ENCODE measurements at regions not wholly inside any gene's neighbourhood (a gene's known extent, or its start where the extent isn't known, plus 50 kb on each side); places are given as distances from the start of the nearest gene placed in this dataset.

- Histone ChIP-seq H3K4me3 (ENCODE audit: severe bottlenecking) (no peak overlapping the region), H3K9me3 (ENCODE audit: severe bottlenecking) (no peaks in the 10 kb centered on the region), H3K27ac (ENCODE audit: poor library complexity, severe bottlenecking) (no peak overlapping the region), H3K4me1 (ENCODE audit: insufficient read depth, poor library complexity, severe bottlenecking) (no peaks in the 10 kb centered on the region), H3K36me3 (ENCODE audit: low read depth) (no peaks in the 10 kb centered on the region), H3K27me3 (ENCODE audit: insufficient read depth, poor library complexity, severe bottlenecking) (no peaks in the 10 kb centered on the region)
- no peak for TF ChIP-seq CTCF (IDR thresholded peaks at IDR 0.05; ENCODE audit: poor library complexity, severe bottlenecking)
- DNase-seq (ENCODE audit: low spot score) (no peak), ATAC-seq (ENCODE audit: low read depth) (no peak)
Observed at GRCh38 chr2:3021720-3022119, 355.9 kb downstream of the EIPR1 start.

- no peaks in the 10 kb centered on the region for H3K36me3 ChIP-seq (ENCODE audit: low read depth)
- DNase-seq (ENCODE audit: low spot score): no peak
- no peak for ATAC-seq (ENCODE audit: low read depth)
- no peaks in the 10 kb centered on the region for H3K27me3 ChIP-seq (ENCODE audit: insufficient read depth, poor library complexity, severe bottlenecking)
- H3K9me3 ChIP-seq (ENCODE audit: severe bottlenecking): no peaks in the 10 kb centered on the region
- H3K27ac ChIP-seq (ENCODE audit: poor library complexity, severe bottlenecking): no peak overlapping the region
- no peak overlapping the region for H3K4me3 ChIP-seq (ENCODE audit: severe bottlenecking)
- no peaks in the 10 kb centered on the region for H3K4me1 ChIP-seq (ENCODE audit: insufficient read depth, poor library complexity, severe bottlenecking)
- TF ChIP-seq CTCF (IDR thresholded peaks at IDR 0.05; ENCODE audit: poor library complexity, severe bottlenecking): no peak
Observed at GRCh38 chr2:3010001-3010400, 367.6 kb downstream of the EIPR1 start.

- H3K4me3 ChIP-seq (ENCODE audit: severe bottlenecking): no peak overlapping the region
- ATAC-seq (ENCODE audit: low read depth): no peak
- no peaks in the 10 kb centered on the region for H3K27me3 ChIP-seq (ENCODE audit: insufficient read depth, poor library complexity, severe bottlenecking)
- no peaks in the 10 kb centered on the region for H3K4me1 ChIP-seq (ENCODE audit: insufficient read depth, poor library complexity, severe bottlenecking)
- H3K27ac ChIP-seq (ENCODE audit: poor library complexity, severe bottlenecking): no peak overlapping the region
- H3K9me3 ChIP-seq (ENCODE audit: severe bottlenecking): no peaks in the 10 kb centered on the region
- no peak for DNase-seq (ENCODE audit: low spot score)
- no peaks in the 10 kb centered on the region for H3K36me3 ChIP-seq (ENCODE audit: low read depth)
- TF ChIP-seq CTCF (IDR thresholded peaks at IDR 0.05; ENCODE audit: poor library complexity, severe bottlenecking): no peak
Observed at GRCh38 chr2:3009483-3009882, 368.1 kb downstream of the EIPR1 start.

- DNase-seq (ENCODE audit: low spot score): no peak
Observed at GRCh38 chr2:3009005-3009404, 368.6 kb downstream of the EIPR1 start.

GRCh38 chr2:3008561-3008960, 369.1 kb downstream of the EIPR1 start:
- ATAC-seq (ENCODE audit: low read depth) (no peak), DNase-seq (ENCODE audit: low spot score) (no peak)
- no peaks in the 10 kb centered on the region for H3K27me3 ChIP-seq (ENCODE audit: insufficient read depth, poor library complexity, severe bottlenecking)
- H3K4me1 ChIP-seq (ENCODE audit: insufficient read depth, poor library complexity, severe bottlenecking): no peaks in the 10 kb centered on the region
- no peaks in the 10 kb centered on the region for H3K36me3 ChIP-seq (ENCODE audit: low read depth)
- H3K4me3 ChIP-seq (ENCODE audit: severe bottlenecking): no peak overlapping the region
- H3K9me3 ChIP-seq (ENCODE audit: severe bottlenecking): no peaks in the 10 kb centered on the region
- TF ChIP-seq CTCF (IDR thresholded peaks at IDR 0.05; ENCODE audit: poor library complexity, severe bottlenecking): no peak
- no peak overlapping the region for H3K27ac ChIP-seq (ENCODE audit: poor library complexity, severe bottlenecking)

More at GRCh38 chr2:3009005-3009404, 368.6 kb downstream of the EIPR1 start:
- Histone ChIP-seq H3K27me3 (ENCODE audit: insufficient read depth, poor library complexity, severe bottlenecking) (no peaks in the 10 kb centered on the region), H3K27ac (ENCODE audit: poor library complexity, severe bottlenecking) (no peak overlapping the region), H3K4me3 (ENCODE audit: severe bottlenecking) (no peak overlapping the region), H3K4me1 (ENCODE audit: insufficient read depth, poor library complexity, severe bottlenecking) (no peaks in the 10 kb centered on the region), H3K9me3 (ENCODE audit: severe bottlenecking) (no peaks in the 10 kb centered on the region), H3K36me3 (ENCODE audit: low read depth) (no peaks in the 10 kb centered on the region)
- no peak for ATAC-seq (ENCODE audit: low read depth)
- no peak for TF ChIP-seq CTCF (IDR thresholded peaks at IDR 0.05; ENCODE audit: poor library complexity, severe bottlenecking)

Data from RWPE2 (cell line).